Ecto neural progenitor cell (in vitro differentiated cells): ENCODE measurements at regions not wholly inside any gene's neighbourhood (a gene's known extent, or its start where the extent isn't known, plus 50 kb on each side); places are given as distances from the start of the nearest gene placed in this dataset.
A peak's percentile ranks its signal among the peaks of the same experiment; 100 is the strongest.
"Not testable (repeated sequence)": the region's sequence is repeated elsewhere in the genome, so short reads cannot be mapped to it uniquely, and the experiment has no call there.

Experiments
- DNase-seq: peaks from one replicate; pipeline ENCODE4 v3.0.0-alpha.2; 2018; ENCODE audit warnings: low spot score

GRCh38 chr20:40055711-40056110 lies 633.3 kb downstream of the MAFB start:
- no peak for DNase-seq

DNA sequence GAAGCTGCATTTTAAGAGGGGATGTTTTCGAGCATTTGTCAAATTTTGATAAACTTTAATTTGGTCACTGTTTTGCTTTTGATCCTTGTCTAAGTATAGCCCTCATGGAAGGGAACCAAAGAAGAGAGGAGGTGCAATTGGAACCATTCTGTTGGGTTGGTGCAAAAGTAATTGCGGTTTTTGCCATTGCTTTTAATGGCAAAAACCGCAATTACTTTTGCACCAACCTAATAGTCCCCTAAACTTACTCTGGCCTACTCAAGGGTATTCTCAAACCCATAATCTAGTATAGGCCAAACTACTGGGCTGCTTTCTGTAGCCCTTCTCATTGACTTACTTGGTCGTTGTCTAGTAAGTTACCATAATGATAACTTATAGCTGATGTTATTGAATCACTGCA lies 634.7 kb downstream of the MAFB start:
- DNase-seq = no peak

- no peak for DNase-seq
Measured at GRCh38 chr20:40050596-40050995, 638.4 kb downstream of the MAFB start.

DNA sequence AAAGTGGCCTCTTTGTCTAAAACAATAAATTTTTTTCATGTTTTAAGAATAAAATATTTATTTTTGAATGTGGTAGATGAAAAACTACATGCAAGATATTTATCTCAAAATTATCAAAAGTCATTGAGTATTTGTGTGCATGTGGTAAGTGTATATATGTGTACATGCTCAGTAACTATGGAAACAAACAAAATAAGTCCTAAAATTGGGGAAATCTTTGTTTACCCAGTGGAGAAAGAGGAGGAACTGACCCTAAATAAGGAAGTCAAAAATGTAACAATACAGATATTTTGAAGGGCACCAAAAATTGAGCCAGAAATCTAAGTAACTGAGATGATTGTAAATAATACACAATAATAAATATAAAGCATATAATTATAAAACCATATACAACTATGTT lies 639.2 kb downstream of the MAFB start:
- DNase-seq = no peak

DNA sequence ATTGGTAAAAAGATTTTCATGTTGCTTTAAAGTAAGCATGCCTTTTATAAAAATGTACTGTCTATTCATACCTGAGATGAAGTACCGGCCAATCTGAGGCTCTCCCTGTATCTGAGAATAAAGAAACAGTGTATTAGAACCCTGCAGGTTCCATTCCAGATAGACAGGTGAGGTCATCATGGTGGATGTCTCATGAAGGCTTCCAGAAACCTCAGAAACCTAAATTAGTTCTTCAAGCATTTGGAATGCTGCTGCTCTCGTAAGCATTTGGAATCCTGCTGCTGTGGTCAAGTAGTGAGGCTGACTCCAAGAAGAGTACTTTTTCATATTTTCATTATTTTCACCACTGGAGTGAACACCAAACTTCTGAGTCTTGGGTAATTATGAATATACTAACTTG lies 642.3 kb downstream of the MAFB start:
- no peak for DNase-seq

DNA sequence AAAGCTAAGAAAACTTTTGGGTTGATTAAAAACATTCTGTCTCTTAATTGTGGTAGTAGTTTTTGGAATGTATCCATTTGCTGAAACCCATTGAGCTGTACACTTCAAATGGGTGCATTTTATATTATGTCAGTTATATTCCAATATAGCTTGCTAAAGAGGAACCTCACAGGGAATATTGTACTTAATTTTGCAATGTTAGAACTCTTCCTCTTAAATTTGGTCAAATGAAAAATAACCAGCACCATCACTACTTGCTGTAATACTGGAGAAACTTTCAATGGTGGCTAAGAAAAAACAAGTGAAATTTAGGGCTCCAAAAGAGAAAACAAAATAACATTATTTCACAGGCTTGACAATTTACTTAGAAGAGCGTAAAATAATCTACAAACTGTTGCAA lies 651.5 kb downstream of the MAFB start:
- no peak for DNase-seq

DNA sequence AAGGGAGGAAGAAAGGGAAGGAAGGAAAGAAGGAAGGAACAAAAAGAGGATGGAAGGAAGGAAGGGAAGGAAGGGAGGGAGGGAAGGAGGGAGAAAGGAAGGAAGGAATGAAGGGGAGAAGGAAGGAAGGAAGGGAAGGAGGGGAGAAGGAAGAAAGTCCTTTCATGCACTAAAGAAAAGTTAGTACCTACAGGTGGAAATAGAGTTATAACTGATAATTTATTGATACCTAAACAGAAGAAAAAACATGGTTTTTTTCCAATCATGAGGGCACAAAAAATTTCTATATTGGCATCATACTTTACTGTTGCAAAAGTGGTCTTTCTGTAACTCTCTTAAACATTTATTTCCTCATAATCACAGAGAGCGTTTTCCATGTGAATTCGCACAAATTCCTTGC lies 659.4 kb downstream of the MAFB start:
- no peak for DNase-seq

DNA sequence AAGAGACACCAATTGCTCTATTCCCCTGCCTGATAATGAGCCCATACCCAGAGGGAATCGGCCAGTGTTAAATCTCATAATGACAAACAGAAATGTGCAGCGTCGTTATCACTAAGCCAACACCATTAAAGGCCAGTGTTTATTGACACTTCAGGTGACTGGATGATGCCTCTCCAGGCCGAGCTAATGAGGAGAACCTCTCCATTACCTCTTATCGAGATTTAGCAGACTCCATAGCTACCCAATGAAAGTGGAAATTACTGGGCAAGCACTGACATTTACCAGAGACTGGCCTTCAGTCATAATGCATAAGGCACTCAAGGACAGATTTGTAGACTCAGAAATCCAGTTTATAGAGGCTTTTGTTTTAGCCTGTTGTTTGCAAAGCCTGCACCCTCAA lies 669.5 kb downstream of the MAFB start:
- no peak for DNase-seq

- DNase-seq = no peak
Measured at GRCh38 chr20:40017765-40018164, 671.3 kb downstream of the MAFB start.

GRCh38 chr20:40016890-40017289 lies 672.1 kb downstream of the MAFB start:
- no peak for DNase-seq

DNA sequence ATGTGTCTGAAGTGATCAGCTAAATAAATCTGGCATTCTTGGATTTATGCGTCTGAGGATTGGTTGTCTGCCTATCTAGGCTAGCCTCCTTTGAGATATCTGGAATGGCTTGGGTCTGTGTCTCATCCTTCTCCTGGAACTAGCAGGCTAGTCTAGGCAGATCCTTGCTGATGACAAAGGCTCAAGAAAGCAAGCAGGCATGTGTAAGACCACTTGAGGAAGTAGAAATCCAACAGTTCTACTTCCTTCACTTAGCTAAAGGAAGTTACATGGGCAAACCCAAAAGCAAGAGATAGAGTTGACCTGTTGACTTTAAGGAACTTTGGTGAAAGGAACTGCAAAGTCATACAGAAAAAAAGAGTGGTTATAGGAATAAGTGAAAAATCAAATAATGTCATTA lies 672.6 kb downstream of the MAFB start:
- no peak for DNase-seq

DNA sequence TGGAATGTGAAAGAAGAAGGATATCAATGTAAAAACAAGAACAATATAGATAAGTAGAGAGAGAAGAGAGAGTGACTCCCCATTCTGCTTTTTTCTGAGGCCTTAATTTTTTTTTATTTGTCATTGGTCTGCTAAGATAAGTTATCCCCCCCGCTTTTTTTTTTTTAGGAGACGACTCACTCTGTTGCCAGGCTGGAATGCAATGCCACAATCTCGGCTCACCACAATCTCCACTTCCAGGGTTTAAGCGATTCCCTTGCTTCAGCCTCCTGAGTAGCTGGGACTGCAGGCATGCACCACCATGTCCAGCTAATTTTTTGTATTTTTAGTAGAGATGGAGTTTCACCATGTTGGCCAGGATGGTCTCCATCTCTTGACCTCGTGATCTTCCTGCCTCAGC lies 677.0 kb downstream of the MAFB start:
- not testable (repeated sequence) for DNase-seq

- no peak for DNase-seq
Measured at GRCh38 chr20:40010483-40010882, 678.6 kb downstream of the MAFB start.

DNA sequence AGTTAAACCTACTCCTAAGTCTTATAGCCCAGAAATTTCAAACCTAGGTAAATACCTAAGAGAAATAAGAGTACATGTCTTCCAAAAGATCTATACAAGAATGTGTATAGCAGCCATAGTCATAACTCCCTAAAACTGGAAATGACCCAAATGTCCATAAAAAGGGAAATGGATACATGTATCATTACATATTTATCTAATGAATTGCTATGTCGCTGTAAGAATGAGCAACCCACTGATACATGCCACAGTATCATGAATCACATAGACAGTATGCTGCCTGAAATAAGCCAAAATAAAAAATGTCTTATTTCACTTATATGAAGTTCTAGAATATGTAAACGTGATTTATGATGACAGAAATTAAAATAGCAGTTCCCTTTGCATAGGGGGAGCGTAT lies 679.5 kb downstream of the MAFB start:
- no peak for DNase-seq

GRCh38 chr20:40008177-40008576 lies 680.9 kb downstream of the MAFB start:
- DNase-seq = no peak

DNA sequence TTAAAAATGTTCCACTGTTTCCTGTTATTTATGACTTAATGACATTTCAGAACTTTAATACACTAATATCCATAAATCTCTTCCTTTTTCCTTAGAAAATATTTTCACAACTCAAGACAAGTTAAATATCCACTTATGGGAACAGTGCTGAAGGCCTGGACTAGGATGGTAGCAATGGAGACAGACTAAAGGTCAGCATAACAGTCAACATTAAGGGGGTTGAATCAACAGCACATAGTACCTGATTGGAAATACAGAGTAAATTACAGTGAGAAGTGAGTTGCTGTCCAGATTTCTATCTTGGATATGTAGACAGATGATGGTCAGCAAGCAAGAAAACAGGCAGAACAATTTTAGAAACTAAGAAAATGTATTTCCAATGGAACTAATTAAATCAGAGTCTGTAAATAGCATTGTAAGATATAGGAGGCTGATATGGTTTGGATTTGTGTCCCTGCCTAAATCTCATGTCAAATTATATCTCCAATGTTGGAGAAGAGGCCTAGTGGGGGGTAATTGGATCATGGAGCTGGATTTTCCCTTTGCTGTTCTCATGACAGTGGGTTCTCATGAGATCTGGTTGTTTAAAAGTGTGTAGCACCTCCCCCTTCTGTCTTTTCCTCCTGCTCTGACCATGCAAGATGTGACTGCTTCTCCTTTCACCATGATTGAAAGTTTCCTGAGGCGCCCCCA lies 682.7 kb downstream of the MAFB start:
- DNase-seq = no peak

GRCh38 chr20:40004092-40004491 lies 684.9 kb downstream of the MAFB start:
- not testable (repeated sequence) for DNase-seq

GRCh38 chr20:39993742-39994141 lies 695.3 kb downstream of the MAFB start:
- no peak for DNase-seq

- DNase-seq = no peak
Measured at GRCh38 chr20:39990692-39991091, 698.3 kb downstream of the MAFB start.

DNA sequence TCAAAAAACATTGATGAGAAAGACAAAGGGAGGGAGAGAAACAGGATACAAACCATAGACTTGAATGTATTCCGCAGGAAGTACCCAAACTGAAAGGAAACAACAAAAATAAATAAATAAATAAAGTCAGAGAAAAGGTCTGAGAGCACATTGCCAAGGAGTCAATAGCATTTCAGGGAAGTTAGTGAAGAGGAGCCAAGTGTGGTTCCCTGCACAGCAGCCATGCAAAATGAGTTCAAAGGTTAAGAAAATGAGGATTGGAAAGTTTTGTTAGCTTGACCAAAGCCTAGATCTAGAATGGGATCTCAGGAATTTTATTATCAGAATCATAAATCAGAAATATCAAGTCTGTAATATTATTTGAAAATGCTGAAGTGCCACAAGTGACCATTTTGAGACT lies 700.0 kb downstream of the MAFB start:
- DNase-seq = no peak

DNA sequence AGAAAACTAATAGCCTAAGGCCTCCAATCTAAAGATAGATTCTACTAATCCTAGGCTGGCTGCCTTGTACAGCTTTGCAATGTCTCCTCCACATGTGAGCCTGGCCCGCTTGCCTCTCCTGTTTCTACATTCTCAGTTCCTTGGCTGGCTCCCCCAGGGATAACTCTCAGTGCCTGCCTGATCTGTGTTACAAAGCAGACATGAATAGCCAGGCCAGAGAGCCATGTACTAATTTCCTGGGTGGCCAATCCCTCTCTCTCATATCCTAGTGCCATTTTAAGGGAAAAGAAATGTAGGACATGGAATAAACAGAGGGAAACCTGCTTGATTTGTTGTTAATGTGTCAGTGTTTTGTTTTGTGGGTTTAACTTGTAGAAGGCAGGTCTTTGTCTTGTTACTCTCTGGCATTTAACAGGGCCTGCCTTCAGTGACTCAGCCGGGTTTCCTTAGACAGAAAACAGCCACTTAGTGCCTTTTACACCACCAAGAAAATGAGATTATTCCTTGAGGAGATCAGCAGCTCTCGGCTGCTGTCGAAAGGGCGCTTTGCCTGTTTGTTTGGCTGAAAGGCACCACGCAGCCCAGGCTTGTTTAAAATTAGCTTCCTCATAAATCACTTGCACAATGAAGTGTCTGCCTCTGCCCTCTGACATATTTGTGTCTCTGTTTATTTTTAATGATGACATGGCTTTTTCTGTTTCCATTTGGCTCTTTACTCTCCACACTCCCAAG lies 702.7 kb downstream of the MAFB start:
- peak; percentile 58 for DNase-seq

- no peak for DNase-seq
Measured at GRCh38 chr20:39985271-39985827, 703.7 kb downstream of the MAFB start.

- DNase-seq = no peak
Measured at GRCh38 chr20:39983655-39984054, 705.4 kb downstream of the MAFB start.

DNA sequence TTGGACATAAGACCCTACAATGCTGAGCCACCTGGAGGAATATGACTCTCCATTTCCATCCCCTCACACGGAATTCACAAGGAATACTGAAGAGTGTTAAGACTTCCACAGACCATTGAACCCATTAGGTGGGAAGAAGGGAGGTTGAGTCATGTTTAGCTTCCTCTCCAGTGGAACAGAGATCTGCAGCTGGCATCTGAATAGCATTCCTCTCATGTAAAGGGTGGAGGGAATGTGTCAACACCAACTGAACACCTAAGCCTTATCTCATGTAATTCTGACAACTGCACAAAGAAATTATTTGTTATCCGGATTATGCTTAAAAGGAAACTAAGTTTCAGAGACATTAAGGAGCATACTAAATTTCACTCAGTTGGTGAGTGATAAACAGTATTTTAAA lies 705.9 kb downstream of the MAFB start:
- no peak for DNase-seq
